KBM-7 (cell line): ENCODE measurements at regions not wholly inside any gene's neighbourhood (a gene's known extent, or its start where the extent isn't known, plus 50 kb on each side); places are given as distances from the start of the nearest gene placed in this dataset.
"Not testable (repeated sequence)": the region's sequence is repeated elsewhere in the genome, so short reads cannot be mapped to it uniquely, and the experiment has no call there.

Experiments used
- DNase-seq: peaks from one replicate; pipeline ENCODE4 v3.0.0-alpha.2; 2015
- in situ Hi-C: fragments of 300-500 bp; cut with MboI; formaldehyde crosslinking; loops from 2 replicates; pipeline ENCODE4 v1.14.3; 2020; ENCODE audit warnings: low sequenced_read_pairs, low pct_unique_long_range_greater_than_20kb, mixed read lengths

DNA sequence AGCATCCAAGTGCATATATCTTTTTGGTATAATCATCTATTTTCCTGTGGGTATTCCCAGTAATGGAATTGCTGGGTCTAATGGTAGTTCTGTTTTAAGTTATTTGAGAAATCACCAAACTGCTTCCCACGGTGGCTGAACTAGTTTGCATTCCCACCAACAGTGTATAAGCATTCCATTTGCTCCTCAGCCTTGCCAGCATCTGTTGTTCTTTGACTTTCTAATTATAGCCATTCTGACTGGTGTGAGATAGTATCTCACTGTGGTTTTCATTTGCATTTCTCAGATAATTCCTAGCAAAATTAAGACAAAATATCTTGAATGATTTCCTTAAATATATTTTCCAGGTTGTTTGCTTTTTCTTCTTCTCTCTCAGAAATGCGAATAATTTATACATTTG lies 341.1 kb downstream of the GBA3 start:
- DNase-seq: no peak
- in situ Hi-C loops: no loop called here

DNA sequence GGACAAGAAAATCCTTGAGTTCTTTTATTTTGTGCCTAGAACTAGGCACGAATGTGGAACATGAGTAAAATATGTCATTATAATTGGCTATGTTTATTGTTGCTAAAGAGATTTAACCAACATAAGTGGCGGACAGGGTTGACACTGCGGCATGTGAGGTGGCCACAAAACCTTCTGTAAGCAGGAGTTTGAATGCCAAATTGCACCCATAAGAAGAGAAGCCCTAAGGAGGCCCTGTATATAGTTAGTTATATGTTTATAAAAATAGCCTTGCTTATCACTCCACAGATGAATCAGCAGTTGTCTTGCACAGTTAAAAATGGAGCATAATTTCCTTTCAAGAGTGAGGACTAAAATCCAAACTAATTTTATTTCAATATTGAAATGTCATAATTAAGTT lies 336.1 kb downstream of the GBA3 start:
- in situ Hi-C loops: no loop called here

DNA sequence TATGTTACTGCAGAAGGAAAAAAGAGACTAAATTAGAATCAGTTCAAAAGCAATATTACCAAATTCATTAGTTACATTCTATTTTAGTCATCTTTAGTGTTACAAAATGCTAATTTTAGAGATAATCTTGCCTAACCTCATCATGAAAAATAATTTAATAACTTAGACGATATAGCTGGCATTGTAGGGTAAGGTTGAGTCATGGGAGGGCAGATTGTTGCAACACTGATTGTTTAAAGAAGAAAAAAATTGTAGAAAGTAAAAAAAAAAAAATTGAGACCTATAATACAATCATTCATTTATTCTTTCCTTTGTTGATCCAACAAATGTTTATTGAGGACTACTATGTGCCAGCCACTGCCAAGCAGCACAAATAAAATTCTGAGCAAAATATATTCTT lies 330.9 kb downstream of the GBA3 start:
- in situ Hi-C loops: no loop called here
- no peak for DNase-seq

More for the DNA sequence above, 336.1 kb downstream of the GBA3 start:
- DNase-seq: no peak

DNA sequence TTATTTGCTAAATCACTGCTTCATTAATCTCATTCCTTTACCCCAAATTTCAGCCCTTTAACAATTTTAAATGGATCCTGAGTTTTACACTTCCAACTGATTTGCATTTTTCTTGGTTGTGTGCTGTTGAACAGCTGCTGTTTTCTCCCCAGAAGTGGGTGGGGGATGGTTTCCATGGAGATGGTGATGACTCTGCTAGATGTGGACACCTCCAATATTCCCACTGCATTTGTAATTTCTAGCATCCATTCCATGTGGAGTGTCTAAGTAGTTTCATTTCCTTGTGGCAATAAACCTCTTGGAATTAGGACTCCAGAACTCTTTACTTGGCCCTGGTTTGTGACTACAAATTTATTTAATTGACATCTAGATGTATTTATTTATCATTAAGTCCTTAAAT lies 330.4 kb downstream of the GBA3 start:
- no peak for DNase-seq

DNA sequence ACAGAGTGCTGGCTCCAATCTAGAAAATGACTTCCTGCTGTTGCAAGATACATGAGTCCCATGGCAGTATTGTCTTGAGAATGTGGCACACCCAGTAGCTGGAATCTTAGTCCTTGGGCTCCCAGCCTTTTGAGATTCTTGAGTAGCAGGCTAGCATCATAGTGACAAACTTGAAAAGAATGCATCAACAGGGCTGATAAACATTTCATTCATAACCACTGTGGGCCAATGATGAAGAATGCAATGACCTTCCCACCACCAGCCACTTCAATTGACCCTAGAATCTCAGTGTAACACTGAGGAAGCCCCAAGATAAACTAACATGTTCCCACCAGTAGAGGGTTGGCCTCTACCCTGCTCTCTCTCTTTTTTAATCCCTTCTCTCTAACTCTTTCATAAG lies 329.3 kb downstream of the GBA3 start:
- in situ Hi-C loops: no loop called here
- no peak for DNase-seq

More for the DNA sequence above, 330.4 kb downstream of the GBA3 start:
- in situ Hi-C loops: no loop called here

DNA sequence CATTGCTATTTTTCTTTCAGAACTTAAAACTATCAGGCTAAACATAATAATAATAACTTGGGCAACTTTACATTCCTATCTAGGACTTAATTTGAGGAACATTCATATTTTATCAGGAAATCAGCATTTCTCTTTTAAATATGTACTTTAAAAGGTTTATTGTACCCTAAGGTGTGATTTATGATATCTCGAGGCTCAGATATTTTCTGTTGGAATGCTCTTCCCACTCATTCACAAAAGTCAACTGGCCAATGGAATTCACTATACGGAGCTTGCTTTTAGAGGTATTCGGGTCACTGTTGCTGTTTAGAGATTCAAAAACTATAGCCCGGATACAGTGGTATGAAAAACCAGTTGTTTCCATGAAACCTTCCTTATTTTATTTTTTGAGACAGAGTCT lies 328.3 kb downstream of the GBA3 start:
- in situ Hi-C loops: no loop called here
- no peak for DNase-seq

DNA sequence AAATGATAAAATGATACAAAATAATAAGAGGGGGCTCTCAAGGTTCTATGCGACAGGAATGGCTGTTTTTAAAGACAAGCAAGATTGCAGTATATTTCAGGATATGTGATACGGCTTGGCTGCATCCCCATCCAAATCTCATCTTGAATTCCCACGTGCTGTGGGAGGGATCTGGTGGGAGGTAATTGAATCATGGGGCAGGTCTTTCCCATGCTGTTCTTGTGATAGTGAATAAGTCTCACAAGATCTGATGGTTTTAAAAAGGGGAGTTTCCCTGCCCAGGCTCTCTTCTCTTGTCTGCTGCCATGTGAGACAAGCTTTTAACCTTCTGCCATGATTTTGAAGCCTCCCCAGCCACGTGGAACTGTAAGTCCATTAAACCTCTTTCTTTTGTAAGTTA lies 327.7 kb downstream of the GBA3 start:
- DNase-seq, in situ Hi-C loops: not testable (repeated sequence)

DNA sequence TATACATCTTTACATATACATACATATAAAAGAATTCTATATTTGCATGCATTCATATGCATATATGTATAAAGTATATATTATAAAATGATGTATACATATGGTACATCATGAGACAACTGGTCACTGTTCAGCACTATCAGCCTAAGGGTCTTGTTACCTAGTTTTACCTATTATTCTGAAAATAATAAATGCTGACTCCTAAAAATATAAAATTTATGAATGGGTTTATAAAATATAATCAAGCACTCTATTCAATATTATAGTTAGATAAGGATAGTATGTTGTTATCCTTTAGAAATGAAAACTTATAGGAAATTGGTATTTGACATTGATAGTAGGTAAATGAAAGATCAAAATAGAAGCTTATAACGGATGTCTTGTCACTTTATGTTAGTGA lies 324.2 kb downstream of the GBA3 start:
- DNase-seq: no peak
- in situ Hi-C loops: no loop called here

DNA sequence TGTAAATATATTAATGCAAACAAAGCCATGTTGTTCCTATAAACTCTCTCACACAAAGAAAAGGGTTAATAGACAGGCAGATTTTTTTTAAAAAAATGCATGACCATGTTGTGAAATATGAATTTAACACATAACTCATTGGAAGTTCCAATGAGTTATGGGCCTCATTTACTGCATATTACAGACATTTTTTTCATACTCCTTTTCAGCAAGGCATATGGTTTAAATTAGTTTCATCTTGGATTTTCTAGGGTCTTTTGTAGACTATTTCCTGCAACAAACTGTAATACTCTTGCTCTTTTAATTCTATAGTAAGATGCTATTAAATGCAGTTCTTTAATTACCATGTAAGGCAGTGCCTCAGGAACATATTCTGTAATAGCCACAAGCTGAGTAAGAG lies 323.1 kb downstream of the GBA3 start:
- no peak for DNase-seq
- in situ Hi-C loops: no loop called here

DNA sequence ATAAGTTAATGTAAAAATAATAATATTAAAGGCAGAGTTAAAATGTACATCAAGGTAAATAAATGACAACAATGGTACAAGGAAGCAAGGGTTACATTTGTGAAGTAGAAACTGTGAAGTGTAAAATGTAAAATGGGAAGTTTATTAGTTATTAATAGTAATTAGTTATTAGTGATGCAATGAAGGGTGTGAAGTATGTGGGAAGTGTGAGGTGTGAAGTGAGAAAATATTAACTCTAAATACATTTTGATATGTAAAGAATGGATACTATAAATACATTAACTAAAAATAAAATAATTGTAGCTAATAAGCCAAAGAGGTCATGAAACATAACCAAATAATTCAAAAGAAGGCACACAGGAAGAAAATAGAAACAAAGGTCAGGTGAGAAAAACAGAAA lies 316.4 kb downstream of the GBA3 start:
- no peak for DNase-seq
- in situ Hi-C loops: no loop called here

DNA sequence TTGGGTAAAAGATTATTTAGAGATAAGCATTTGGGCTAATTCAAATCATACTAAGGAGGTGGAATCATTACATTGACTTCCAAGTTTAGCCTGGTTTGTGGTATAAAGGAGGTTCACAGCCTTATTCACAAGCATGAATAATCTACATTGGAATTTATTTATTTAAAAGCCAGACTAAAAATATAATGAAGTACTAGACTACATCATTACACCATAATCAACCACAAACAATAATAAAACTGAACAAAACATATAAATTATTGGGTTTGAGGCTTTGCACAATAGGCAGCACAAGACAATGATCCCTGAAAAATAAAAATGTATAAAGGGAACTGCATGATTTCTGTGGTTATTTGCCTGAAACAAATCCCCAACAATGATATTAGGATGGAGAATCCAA lies 314.0 kb downstream of the GBA3 start:
- in situ Hi-C loops: no loop called here
- no peak for DNase-seq

DNA sequence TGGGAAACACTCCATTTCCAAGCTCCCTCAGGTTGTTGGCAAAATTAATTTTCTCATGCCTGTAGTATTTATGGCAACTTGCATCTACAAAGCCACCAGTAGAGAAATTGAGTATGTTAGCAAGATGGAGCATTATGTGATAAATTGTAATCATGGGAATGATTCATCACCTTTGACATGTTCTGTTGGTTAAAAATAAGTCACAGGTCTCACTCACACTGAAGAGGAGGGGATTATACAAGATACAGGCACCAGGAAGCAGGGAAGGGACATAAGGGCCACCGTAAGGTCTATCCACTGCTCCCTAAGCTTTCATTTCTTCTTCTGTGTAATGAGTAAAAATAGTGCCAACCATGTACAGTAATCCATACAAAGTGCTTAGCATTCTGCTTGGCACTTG lies 313.0 kb downstream of the GBA3 start:
- in situ Hi-C loops: no loop called here
- DNase-seq: no peak

DNA sequence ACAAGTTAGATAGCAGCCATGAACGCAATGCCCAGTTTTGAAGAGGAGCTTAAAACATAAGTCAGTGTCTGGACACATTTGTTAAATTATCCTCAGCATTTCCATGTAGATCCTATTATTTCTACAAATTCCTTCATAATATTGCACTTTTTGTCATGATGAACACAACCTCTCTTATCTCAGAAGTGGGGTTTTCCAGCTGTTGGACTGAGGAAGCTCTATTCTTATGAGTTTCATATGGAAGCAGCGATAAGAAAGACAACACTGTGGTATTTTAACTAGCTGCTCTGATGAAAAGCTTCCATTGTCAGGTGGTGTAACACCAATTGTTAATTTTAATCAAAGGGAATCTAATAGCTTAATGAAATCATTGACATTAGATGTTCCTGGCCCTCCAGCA lies 308.7 kb downstream of the GBA3 start:
- in situ Hi-C loops: no loop called here
- DNase-seq: no peak

DNA sequence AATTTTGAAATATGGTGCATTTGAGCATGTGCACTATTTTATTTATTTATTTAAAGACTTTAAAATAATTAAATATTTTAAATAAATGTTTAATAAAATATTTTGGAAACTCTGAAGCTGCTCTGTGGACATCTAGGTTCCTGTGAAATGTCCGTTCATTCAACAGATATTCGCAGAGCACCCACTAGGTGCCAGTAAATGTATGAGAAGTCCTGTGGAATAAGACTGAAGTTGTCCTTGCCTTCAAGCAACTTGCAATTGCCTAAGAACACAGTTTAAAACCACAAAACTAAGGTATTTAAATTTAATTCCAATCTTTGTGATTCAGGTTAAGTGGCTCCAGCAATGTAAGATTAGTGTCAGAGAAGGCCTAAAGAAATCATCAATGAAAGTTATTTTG lies 306.7 kb downstream of the GBA3 start:
- DNase-seq: peak; percentile 0
- in situ Hi-C loops: no loop called here

DNA sequence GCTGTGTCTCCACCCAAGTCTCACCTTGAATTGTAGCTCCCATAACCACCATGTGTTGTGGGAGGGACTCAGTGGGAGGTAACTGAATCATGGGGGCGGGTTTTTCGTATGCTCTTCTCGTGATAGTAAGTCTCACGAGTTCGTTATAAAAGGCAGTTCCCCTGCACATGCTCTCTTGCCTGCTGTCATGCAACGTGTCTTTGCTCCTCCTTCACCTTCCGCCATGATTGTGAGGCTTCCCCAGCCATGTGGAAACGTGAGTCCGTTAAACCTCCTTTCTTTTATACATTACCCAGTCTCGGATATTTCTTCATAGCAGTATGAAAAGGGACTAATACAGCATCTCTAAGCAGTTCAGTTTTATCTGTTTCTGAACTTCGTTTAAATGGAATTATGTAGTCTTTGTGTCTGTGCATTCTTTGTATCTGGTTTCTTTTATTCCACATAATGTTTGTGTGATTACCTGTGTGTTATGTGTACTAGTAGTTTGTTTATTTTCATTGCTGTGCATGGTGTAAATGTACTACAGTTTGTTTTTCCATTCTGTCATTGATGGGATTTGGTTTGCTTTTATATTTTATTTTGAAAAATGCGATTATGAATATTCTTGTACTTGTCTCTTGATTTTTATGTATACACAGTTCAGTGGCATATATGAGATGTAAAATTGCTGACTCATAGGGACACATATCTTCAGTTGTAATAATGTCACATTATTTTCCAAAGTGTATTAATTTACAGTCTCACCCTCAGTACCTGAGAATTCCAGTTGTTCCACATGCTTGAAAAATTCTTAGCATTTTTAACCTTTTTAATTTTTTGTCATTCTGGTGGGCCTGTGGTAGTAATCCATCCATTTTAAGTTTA lies 304.9 kb downstream of the GBA3 start:
- in situ Hi-C loops: no loop called here
- no peak for DNase-seq

DNA sequence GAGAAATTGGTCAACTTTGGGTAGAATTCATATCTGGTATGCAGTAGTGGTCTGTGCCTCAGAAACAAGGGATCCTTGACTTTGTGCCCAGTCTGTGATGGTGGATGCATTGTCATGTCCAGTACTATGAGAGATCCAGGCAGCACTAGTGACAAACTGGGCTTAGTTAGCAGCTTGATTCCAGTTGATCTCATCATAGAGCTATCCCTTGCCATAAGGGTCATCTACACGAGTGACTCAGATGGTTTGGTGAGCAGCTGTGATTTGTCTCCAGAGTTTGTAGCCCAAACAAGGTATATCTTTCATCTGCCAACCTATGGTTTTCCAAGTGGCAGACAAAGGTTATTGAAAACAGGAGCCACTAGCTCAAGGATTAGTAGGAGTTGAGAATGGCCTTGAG lies 298.8 kb downstream of the GBA3 start:
- DNase-seq: no peak
- in situ Hi-C loops: no loop called here

DNA sequence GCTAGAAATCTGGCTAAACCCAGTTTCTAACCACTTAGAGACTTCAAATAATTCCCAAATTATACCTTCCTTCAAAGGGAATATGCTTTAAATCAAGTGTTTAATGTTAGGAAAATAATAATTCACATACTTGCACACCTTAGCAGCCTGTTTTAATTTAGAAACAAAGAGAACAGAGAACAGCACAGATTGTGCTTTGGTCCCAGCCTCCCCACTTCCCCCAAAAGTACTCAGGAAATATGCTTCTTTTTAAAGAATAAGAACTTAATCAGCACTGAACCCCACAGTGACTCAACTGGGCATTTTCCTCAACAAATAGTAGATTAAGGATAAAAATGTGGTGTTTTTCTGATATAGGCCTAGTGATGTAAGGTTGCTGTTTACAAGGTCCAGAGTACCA lies 295.8 kb downstream of the GBA3 start:
- no peak for DNase-seq
- in situ Hi-C loops: no loop called here

DNA sequence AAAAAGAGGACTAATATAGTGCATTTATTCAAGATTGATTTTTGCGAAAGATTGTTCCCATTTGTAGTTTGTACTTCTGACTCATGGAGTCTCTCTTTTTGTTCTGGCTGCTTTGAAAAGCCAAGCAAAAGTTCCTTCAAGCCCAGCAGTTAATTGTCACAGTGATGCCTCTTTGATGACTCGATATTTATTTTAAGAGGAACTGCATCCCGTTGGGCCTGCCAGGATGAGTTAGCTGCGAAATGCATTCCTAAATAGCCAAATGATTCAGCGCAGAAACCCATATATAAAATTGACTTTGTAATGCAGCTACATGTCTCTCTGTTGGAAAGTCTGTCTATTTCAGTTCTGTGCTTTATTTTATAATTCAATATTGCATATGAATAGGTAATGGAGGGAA lies 295.1 kb downstream of the GBA3 start:
- in situ Hi-C loops: no loop called here
- no peak for DNase-seq

DNA sequence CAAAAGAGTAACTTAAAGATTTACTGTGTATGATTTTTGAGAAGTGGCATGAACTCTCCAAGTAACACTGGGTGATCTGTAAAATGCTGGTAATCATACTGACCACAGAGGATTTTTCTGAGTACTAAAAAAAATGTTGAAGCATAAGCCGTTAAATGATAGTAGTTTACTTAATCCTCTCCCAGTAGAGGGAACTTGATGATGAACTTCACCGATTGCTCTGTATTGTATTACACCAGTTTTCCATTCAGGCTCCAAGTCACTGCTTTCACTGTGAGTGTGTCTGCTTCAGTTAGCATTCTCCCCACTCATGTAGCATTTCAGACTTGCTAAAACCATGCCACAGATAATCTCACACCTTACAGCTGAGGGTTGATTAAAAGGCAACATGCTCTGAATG lies 294.1 kb downstream of the GBA3 start:
- no peak for DNase-seq
- in situ Hi-C loops: no loop called here

DNA sequence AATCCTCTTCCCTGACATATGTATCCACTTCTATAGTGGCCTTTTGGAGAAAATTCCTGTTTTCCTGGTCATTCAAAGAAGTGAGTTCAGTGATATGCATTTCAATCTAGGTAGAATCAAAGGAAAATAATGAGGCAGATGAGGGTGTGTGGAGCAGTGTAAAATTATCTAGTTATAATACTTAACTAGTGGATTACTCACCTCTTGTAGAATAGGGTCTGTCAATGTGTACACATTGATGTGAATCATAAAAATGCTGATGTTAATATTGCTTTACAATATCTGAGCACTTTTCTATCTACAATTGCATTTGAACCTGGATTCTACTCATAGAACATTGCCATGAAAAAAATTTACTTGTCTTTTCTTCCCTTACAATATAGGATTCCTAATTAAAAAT lies 293.5 kb downstream of the GBA3 start:
- DNase-seq: no peak
- in situ Hi-C loops: no loop called here

DNA sequence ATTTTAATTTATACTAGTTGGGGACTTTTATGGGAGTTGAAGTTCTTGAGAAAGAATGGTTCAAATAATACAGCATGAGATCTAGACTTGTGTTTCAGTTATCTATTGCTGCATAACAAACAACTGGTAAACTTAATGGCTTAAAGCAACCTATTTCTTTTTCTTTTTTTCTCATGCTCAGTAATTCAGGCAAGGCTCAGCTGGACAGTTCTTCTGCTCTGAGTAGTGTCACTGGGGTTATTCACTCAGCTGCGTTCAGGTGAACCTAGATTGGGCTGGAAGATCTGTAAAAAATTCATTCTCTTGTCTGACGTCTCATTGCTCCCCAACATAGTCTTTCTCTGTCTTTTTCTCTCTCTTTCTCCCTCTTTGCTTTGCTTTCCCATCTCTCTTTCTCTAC lies 291.7 kb downstream of the GBA3 start:
- no peak for DNase-seq
- in situ Hi-C loops: no loop called here
